Hepatocyte (in vitro differentiated cells): ENCODE measurements at regions not wholly inside any gene's neighbourhood (a gene's known extent, or its start where the extent isn't known, plus 50 kb on each side); places are given as distances from the start of the nearest gene placed in this dataset.
A peak's percentile ranks its signal among the peaks of the same experiment; 100 is the strongest.

ENCODE experiments used
- DNase-seq: peaks from one replicate; pipeline ENCODE4 v3.0.0-alpha.2; 2016; ENCODE audit warnings: low spot score
- H2AFZ ChIP-seq: fragments of 200-600 bp; sonication (generic); 2 replicates; pipeline ENCODE4 v1.6.0; 2016; ENCODE audit warnings: antibody characterized with exemption, mild to moderate bottlenecking
- H3K27ac ChIP-seq: fragments of 200-600 bp; sonication (generic); 2 replicates; pipeline ENCODE4 v1.5.1; 2016; ENCODE audit warnings: mild to moderate bottlenecking
- H3K27me3 ChIP-seq: fragments of 200-600 bp; sonication (generic); 2 replicates; pipeline ENCODE4 v1.6.1; 2016
- H3K36me3 ChIP-seq: fragments of 200-600 bp; sonication (generic); replicated peaks from 2 replicates; pipeline ENCODE4 v1.5.1; 2016; ENCODE audit warnings: low read depth; ENCODE audit not compliant: insufficient read depth
- H3K4me1 ChIP-seq: fragments of 200-600 bp; sonication (generic); 2 replicates; pipeline ENCODE4 v1.5.1; 2016; ENCODE audit warnings: mild to moderate bottlenecking, moderate library complexity; ENCODE audit not compliant: insufficient read depth
- H3K4me2 ChIP-seq: fragments of 200-600 bp; sonication (generic); 2 replicates; pipeline ENCODE4 v1.6.0; 2016
- H3K4me3 ChIP-seq: fragments of 200-600 bp; sonication (generic); 2 replicates; pipeline ENCODE4 v1.5.1; 2016; ENCODE audit warnings: mild to moderate bottlenecking
- H3K79me2 ChIP-seq: fragments of 200-600 bp; sonication (generic); 2 replicates; pipeline ENCODE4 v1.6.0; 2017; ENCODE audit warnings: mild to moderate bottlenecking
- H3K9me2 ChIP-seq: fragments of 200-600 bp; sonication (generic); replicated peaks from 2 replicates; pipeline ENCODE4 v1.6.0; 2017; ENCODE audit warnings: mild to moderate bottlenecking; ENCODE audit not compliant: insufficient read depth
- H3K9me3 ChIP-seq: fragments of 200-600 bp; sonication (generic); 2 replicates; pipeline ENCODE4 v1.5.1; 2016; ENCODE audit warnings: low read depth, mild to moderate bottlenecking
- H4K20me1 ChIP-seq: fragments of 200-600 bp; sonication (generic); 2 replicates; pipeline ENCODE4 v1.6.0; 2016; ENCODE audit warnings: mild to moderate bottlenecking; ENCODE audit not compliant: insufficient read depth, poor library complexity, severe bottlenecking
- EZH2 ChIP-seq: fragments of 200-600 bp; sonication (generic); IDR thresholded peaks from 2 replicates; pipeline ENCODE4 v1.6.1; 2016; ENCODE audit warnings: antibody characterized with exemption, mild to moderate bottlenecking, borderline replicate concordance
- EZH2phosphoT487 ChIP-seq: fragments of 200-600 bp; sonication (generic); IDR thresholded peaks from one replicate; pipeline ENCODE4 v1.6.1; 2018; ENCODE audit warnings: antibody characterized with exemption, mild to moderate bottlenecking, low read depth, moderate library complexity; ENCODE audit not compliant: unreplicated experiment, severe bottlenecking
- WGBS: methylation state at CpG from one replicate; pipeline ENCODE4 v1.1.6; 2016; ENCODE audit warnings: low lambda C conversion rate; ENCODE audit errors: missing lambda C conversion rate; 5-methylcytosine and 5-hydroxymethylcytosine counted together
- TF ChIP-seq, protein P1 (sequence below): fragments of 200-600 bp; sonication (generic); IDR thresholded peaks from 2 replicates; pipeline ENCODE4 v1.5.1; 2016; ENCODE audit warnings: antibody characterized with exemption, mild to moderate bottlenecking; ENCODE audit not compliant: poor library complexity

DNA sequence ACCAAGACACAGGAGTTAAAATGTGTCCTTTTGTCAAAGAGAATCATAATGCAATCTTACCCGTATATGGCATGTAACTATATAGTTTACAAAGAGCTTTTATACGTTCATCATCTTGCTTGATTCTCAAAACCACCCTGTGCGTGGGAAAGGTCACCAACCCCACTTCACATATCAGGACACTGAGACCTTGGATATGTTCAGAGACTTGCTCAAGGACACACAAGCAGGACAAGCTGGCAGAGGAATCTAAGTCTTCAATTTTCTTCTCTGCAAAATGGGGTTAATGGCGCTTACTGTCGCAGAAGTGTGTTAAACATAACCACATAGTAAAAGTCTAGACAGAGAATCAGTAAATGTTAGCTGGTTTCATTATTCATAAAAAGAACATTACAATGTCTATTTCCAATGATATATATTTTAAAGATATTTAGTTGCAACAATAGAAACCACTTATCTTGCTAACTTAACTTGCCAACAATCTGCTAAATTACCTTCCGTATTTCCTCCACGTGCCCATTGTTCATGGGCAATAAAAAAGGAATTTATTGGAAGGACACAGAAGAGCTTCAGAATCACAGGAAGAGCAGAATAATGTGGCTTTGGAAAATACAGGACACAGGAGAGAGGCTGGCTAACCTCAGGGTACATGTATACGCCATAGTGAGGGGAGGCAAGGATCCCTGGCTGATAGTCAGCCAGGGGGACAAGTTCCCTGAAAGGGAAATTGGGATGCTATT, 64.6 kb upstream of the TAPT1 start:
- TF ChIP-seq, protein P1, sequence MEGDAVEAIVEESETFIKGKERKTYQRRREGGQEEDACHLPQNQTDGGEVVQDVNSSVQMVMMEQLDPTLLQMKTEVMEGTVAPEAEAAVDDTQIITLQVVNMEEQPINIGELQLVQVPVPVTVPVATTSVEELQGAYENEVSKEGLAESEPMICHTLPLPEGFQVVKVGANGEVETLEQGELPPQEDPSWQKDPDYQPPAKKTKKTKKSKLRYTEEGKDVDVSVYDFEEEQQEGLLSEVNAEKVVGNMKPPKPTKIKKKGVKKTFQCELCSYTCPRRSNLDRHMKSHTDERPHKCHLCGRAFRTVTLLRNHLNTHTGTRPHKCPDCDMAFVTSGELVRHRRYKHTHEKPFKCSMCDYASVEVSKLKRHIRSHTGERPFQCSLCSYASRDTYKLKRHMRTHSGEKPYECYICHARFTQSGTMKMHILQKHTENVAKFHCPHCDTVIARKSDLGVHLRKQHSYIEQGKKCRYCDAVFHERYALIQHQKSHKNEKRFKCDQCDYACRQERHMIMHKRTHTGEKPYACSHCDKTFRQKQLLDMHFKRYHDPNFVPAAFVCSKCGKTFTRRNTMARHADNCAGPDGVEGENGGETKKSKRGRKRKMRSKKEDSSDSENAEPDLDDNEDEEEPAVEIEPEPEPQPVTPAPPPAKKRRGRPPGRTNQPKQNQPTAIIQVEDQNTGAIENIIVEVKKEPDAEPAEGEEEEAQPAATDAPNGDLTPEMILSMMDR: no peak
- TF ChIP-seq EZH2phosphoT487 (no peak), EZH2 (no peak)
- H3K27me3 ChIP-seq: no peaks in the 10 kb centered on the region
- H3K4me3 ChIP-seq: no peak overlapping the region
- H3K4me1 ChIP-seq: no peaks in the 10 kb centered on the region
- H3K27ac ChIP-seq: no peak overlapping the region
- no peaks in the 10 kb centered on the region for H3K79me2 ChIP-seq
- no peak for DNase-seq
- H3K4me2 ChIP-seq: peak overlapping the region; percentile 59
- H3K9me2 ChIP-seq: no peaks in the 10 kb centered on the region
- H3K36me3 ChIP-seq: no peaks in the 10 kb centered on the region
- 57% methylated on average over 8 of the region's 8 CpGs for WGBS
- H4K20me1 ChIP-seq: no peaks in the 10 kb centered on the region
- H3K9me3 ChIP-seq: no peaks in the 10 kb centered on the region
- peak overlapping the region; percentile 22 for H2AFZ ChIP-seq

DNA sequence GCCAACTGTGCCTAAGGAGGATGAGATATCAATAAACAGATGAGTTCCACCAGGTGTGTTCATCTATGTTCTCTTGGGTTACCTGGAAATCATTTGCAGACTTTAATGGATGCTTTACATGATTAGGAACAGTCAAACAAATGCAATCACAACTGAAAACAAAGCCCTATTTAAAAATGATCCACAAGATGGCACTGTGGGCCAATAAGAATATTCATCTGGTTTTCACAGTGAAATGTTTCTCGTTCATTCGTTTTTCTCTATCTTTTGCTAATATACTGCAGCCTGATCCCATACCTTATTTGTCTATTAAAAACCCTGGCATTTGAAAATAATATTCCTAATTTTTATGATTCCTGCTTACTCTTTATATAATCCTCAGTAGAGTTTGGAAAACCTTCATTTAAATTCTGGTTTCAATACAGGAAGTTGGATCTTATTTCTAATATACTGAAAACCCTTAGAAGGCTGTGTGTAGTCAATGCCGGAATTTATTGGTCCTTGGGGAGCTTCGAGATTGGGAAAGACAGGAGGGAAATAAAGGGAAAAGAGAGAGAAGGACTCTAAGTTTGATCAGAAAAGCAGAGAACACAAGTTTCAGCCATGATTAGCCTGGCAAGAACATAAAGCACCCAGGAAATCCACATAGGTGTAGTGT, 63.8 kb upstream of the TAPT1 start:
- Histone ChIP-seq H4K20me1 (no peaks in the 10 kb centered on the region), H3K79me2 (no peaks in the 10 kb centered on the region), H3K27me3 (no peaks in the 10 kb centered on the region), H3K9me3 (no peaks in the 10 kb centered on the region), H3K9me2 (no peaks in the 10 kb centered on the region), H3K36me3 (no peaks in the 10 kb centered on the region), H2AFZ (peak overlapping the region; percentile 22), H3K4me2 (peak overlapping the region; percentile 59), H3K27ac (no peak overlapping the region), H3K4me3 (no peak overlapping the region), H3K4me1 (no peaks in the 10 kb centered on the region)
- 13% methylated on average over 4 of the region's 4 CpGs for WGBS
- TF ChIP-seq EZH2: no peak
- TF ChIP-seq, protein P1: peak; percentile 68
- TF ChIP-seq EZH2phosphoT487: no peak
- DNase-seq: peak; percentile 51

- Histone ChIP-seq H3K27me3 (no peaks in the 10 kb centered on the region), H3K9me3 (no peaks in the 10 kb centered on the region), H2AFZ (no peak overlapping the region), H3K36me3 (no peaks in the 10 kb centered on the region), H3K4me2 (no peak overlapping the region), H3K79me2 (no peaks in the 10 kb centered on the region), H3K4me3 (no peak overlapping the region), H3K27ac (no peak overlapping the region), H4K20me1 (no peaks in the 10 kb centered on the region), H3K4me1 (no peaks in the 10 kb centered on the region), H3K9me2 (no peaks in the 10 kb centered on the region)
- DNase-seq: no peak
- 89% methylated on average over 3 of the region's 3 CpGs for WGBS
- TF ChIP-seq EZH2phosphoT487: no peak
- no peak for TF ChIP-seq EZH2
- TF ChIP-seq, protein P1: no peak
Observed at GRCh38 chr4:16284050-16284449, 57.8 kb upstream of the TAPT1 start.
